GM19468 (cell line): ENCODE measurements at regions not wholly inside any gene's neighbourhood (a gene's known extent, or its start where the extent isn't known, plus 50 kb on each side); places are given as distances from the start of the nearest gene placed in this dataset.

Experiments
- ATAC-seq: cut with Tn5 transposase; IDR thresholded peaks from one replicate; pipeline ENCODE4 v1.9.1; 2021; ENCODE audit warnings: mild to moderate bottlenecking, moderate library complexity, moderate number of reproducible peaks; ENCODE audit not compliant: unreplicated experiment; ENCODE audit errors: extremely low read depth

- no peak for ATAC-seq
Observed at GRCh38 chr9:95635986-95636671, 119.4 kb upstream of the PTCH1 start.

- no peak for ATAC-seq
Observed at GRCh38 chr9:95634536-95634935, 117.8 kb upstream of the PTCH1 start.

- no peak for ATAC-seq
Observed at GRCh38 chr9:95634114-95634513, 117.3 kb upstream of the PTCH1 start.

- no peak for ATAC-seq
Observed at GRCh38 chr9:95629585-95629984, 112.8 kb upstream of the PTCH1 start.

GRCh38 chr9:95627802-95628201 lies 111.0 kb upstream of the PTCH1 start:
- ATAC-seq, result no peak

GRCh38 chr9:95626885-95627558 lies 110.3 kb upstream of the PTCH1 start:
- no peak for ATAC-seq

GRCh38 chr9:95626341-95626740 lies 109.6 kb upstream of the PTCH1 start:
- ATAC-seq, result no peak

- ATAC-seq, result no peak
Observed at GRCh38 chr9:95623640-95624039, 106.9 kb upstream of the PTCH1 start.

GRCh38 chr9:95620722-95621121 lies 104.0 kb upstream of the PTCH1 start:
- no peak for ATAC-seq

GRCh38 chr9:95620314-95620713 lies 103.5 kb upstream of the PTCH1 start:
- ATAC-seq, result no peak

- ATAC-seq, result no peak
Observed at GRCh38 chr9:95615246-95615645, 98.5 kb upstream of the PTCH1 start.

- ATAC-seq, result no peak
Observed at GRCh38 chr9:95613670-95614069, 96.9 kb upstream of the PTCH1 start.

- no peak for ATAC-seq
Observed at GRCh38 chr9:95611354-95611753, 94.6 kb upstream of the PTCH1 start.

GRCh38 chr9:95610006-95610785 lies 93.4 kb upstream of the PTCH1 start:
- ATAC-seq, result no peak

- ATAC-seq, result no peak
Observed at GRCh38 chr9:95609426-95609825, 92.7 kb upstream of the PTCH1 start.

GRCh38 chr9:95608341-95608740 lies 91.6 kb upstream of the PTCH1 start:
- no peak for ATAC-seq

GRCh38 chr9:95607507-95607906 lies 90.7 kb upstream of the PTCH1 start:
- no peak for ATAC-seq

- ATAC-seq, result no peak
Observed at GRCh38 chr9:95606489-95607350, 89.9 kb upstream of the PTCH1 start.

- ATAC-seq, result no peak
Observed at GRCh38 chr9:95605816-95606488, 89.2 kb upstream of the PTCH1 start.

GRCh38 chr9:95605101-95605500 lies 88.3 kb upstream of the PTCH1 start:
- no peak for ATAC-seq
